Activated naive CD4-positive, alpha-beta T cell treated with anti-CD3 and anti-CD28 coated beads, Interleukin-2, amount 50 U/mL, for 72 hours (primary cell): ENCODE measurements at regions not wholly inside any gene's neighbourhood (a gene's known extent, or its start where the extent isn't known, plus 50 kb on each side); places are given as distances from the start of the nearest gene placed in this dataset.

Source experiments
- ATAC-seq, 2 donors: fragments of 150-1000 bp; cut with Tn5 transposase; 2 replicates each; pipeline ENCODE4 v1.10.0; 2021; ENCODE audit warnings: mild to moderate bottlenecking in 2 of 2, moderate library complexity in 2 of 2
- DNase-seq, 2 donors: peaks; one replicate each; pipeline ENCODE4 v3.0.0; 2021 to 2022; ENCODE audit warnings: low spot score in 2 of 2
- H3K27ac Mint-ChIP-seq, 2 donors: one replicate each; pipeline ENCODE4 v1.8.0; 2022; ENCODE audit warnings: mild to moderate bottlenecking in 2 of 2, mixed read lengths in 2 of 2
- H3K36me3 Mint-ChIP-seq, 2 donors: one replicate each; pipeline ENCODE4 v1.8.0; 2022; ENCODE audit warnings: mixed read lengths in 2 of 2
- H3K9me3 Mint-ChIP-seq, 2 donors: one replicate each; pipeline ENCODE4 v1.8.0; 2022; ENCODE audit warnings: mixed read lengths in 2 of 2

GRCh38 chr18:70452501-70452900 lies 163.7 kb downstream of the SOCS6 start:
- no peak for ATAC-seq
- no peaks in the 10 kb centered on the region for H3K9me3 Mint-ChIP-seq
- H3K36me3 Mint-ChIP-seq, result no peaks in the 10 kb centered on the region
- DNase-seq, result no peak
- no peak overlapping the region for H3K27ac Mint-ChIP-seq

- ATAC-seq (no peak), DNase-seq (no peak)
- no peaks in the 10 kb centered on the region for H3K36me3 Mint-ChIP-seq
- no peaks in the 10 kb centered on the region for H3K9me3 Mint-ChIP-seq
- no peak overlapping the region for H3K27ac Mint-ChIP-seq
These were observed 161.8 kb downstream of the SOCS6 start for GRCh38 chr18:70450426-70451253.

- Mint-ChIP-seq H3K36me3 (peaks cover 0 to 6% of the 10 kb centered on the region in 2 donors), H3K9me3 (peaks cover 6 to 8% of the 10 kb centered on the region in 2 donors), H3K27ac (no peak overlapping the region)
- no peak for DNase-seq
- ATAC-seq, result no peak
These were observed 159.7 kb downstream of the SOCS6 start for GRCh38 chr18:70448588-70448987.

GRCh38 chr18:70446063-70446462 lies 157.2 kb downstream of the SOCS6 start:
- H3K36me3 Mint-ChIP-seq, result peaks cover 12 to 21% of the 10 kb centered on the region in 2 donors
- DNase-seq, result no peak
- H3K9me3 Mint-ChIP-seq, result peaks cover 14 to 24% of the 10 kb centered on the region in 2 donors
- no peak for ATAC-seq
- no peak overlapping the region for H3K27ac Mint-ChIP-seq

- Mint-ChIP-seq H3K27ac (peak overlapping the region in 1 of 2 donors; percentile 14), H3K9me3 (peaks cover 14 to 25% of the 10 kb centered on the region in 2 donors), H3K36me3 (peaks cover 12 to 21% of the 10 kb centered on the region in 2 donors)
- no peak for ATAC-seq
- DNase-seq, result no peak
These were observed 154.1 kb downstream of the SOCS6 start for GRCh38 chr18:70442933-70443332.

GRCh38 chr18:70432804-70433400 lies 144.1 kb downstream of the SOCS6 start:
- no peaks in the 10 kb centered on the region for H3K9me3 Mint-ChIP-seq
- no peaks in the 10 kb centered on the region for H3K36me3 Mint-ChIP-seq
- ATAC-seq (no peak), DNase-seq (no peak)
- H3K27ac Mint-ChIP-seq, result no peak overlapping the region

GRCh38 chr18:70431203-70431624 lies 142.4 kb downstream of the SOCS6 start:
- H3K27ac Mint-ChIP-seq, result no peak overlapping the region
- no peaks in the 10 kb centered on the region for H3K36me3 Mint-ChIP-seq
- no peak for ATAC-seq
- no peaks in the 10 kb centered on the region for H3K9me3 Mint-ChIP-seq
- no peak for DNase-seq

GRCh38 chr18:70430501-70431173 lies 141.8 kb downstream of the SOCS6 start:
- Mint-ChIP-seq H3K27ac (no peak overlapping the region), H3K36me3 (no peaks in the 10 kb centered on the region), H3K9me3 (no peaks in the 10 kb centered on the region)
- no peak for ATAC-seq
- no peak for DNase-seq

GRCh38 chr18:70429847-70430500 lies 141.1 kb downstream of the SOCS6 start:
- Mint-ChIP-seq H3K36me3 (no peaks in the 10 kb centered on the region), H3K9me3 (no peaks in the 10 kb centered on the region), H3K27ac (no peak overlapping the region)
- DNase-seq (no peak), ATAC-seq (no peak)

- Mint-ChIP-seq H3K27ac (no peak overlapping the region), H3K36me3 (no peaks in the 10 kb centered on the region)
- ATAC-seq, result no peak
These were observed 139.6 kb downstream of the SOCS6 start for GRCh38 chr18:70428439-70428838.

GRCh38 chr18:70426818-70427217 lies 138.0 kb downstream of the SOCS6 start:
- no peak overlapping the region for H3K27ac Mint-ChIP-seq
- H3K36me3 Mint-ChIP-seq, result no peaks in the 10 kb centered on the region
- DNase-seq (no peak), ATAC-seq (no peak)
- no peaks in the 10 kb centered on the region for H3K9me3 Mint-ChIP-seq

More at GRCh38 chr18:70428439-70428838, 139.6 kb downstream of the SOCS6 start:
- no peaks in the 10 kb centered on the region for H3K9me3 Mint-ChIP-seq
- no peak for DNase-seq

- Mint-ChIP-seq H3K27ac (no peak overlapping the region), H3K36me3 (no peaks in the 10 kb centered on the region), H3K9me3 (no peaks in the 10 kb centered on the region)
- ATAC-seq (no peak), DNase-seq (no peak)
These were observed 136.4 kb downstream of the SOCS6 start for GRCh38 chr18:70425236-70425635.

- Mint-ChIP-seq H3K36me3 (no peaks in the 10 kb centered on the region), H3K27ac (no peak overlapping the region), H3K9me3 (no peaks in the 10 kb centered on the region)
- no peak for DNase-seq
- no peak for ATAC-seq
These were observed 135.1 kb downstream of the SOCS6 start for GRCh38 chr18:70423988-70424387.

- no peaks in the 10 kb centered on the region for H3K9me3 Mint-ChIP-seq
- ATAC-seq, result no peak
These were observed 134.3 kb downstream of the SOCS6 start for GRCh38 chr18:70423120-70423519.

GRCh38 chr18:70422391-70422965 lies 133.6 kb downstream of the SOCS6 start:
- Mint-ChIP-seq H3K27ac (no peak overlapping the region), H3K9me3 (no peaks in the 10 kb centered on the region), H3K36me3 (no peaks in the 10 kb centered on the region)
- DNase-seq (no peak), ATAC-seq (no peak)

More at GRCh38 chr18:70423120-70423519, 134.3 kb downstream of the SOCS6 start:
- H3K36me3 Mint-ChIP-seq, result no peaks in the 10 kb centered on the region
- no peak overlapping the region for H3K27ac Mint-ChIP-seq
- DNase-seq, result no peak

GRCh38 chr18:70421471-70422390 lies 132.9 kb downstream of the SOCS6 start:
- H3K27ac Mint-ChIP-seq, result no peak overlapping the region
- no peaks in the 10 kb centered on the region for H3K36me3 Mint-ChIP-seq
- ATAC-seq, result peak in 1 of 2 donors; percentile 57

More at GRCh38 chr18:70421471-70422390, 132.9 kb downstream of the SOCS6 start:
- no peaks in the 10 kb centered on the region for H3K9me3 Mint-ChIP-seq
- DNase-seq, result no peak
